HepG2 (cell line): ENCODE measurements at regions not wholly inside any gene's neighbourhood (a gene's known extent, or its start where the extent isn't known, plus 50 kb on each side); places are given as distances from the start of the nearest gene placed in this dataset.

Experiments
- ATAC-seq: fragments of 200-7000 bp; cut with Tn5 transposase; 3 replicates; pipeline ENCODE4 v1.9.1; 2020; ENCODE audit warnings: mild to moderate bottlenecking, moderate library complexity
- BruUV-seq: library from RNA; stranded (reverse); fragments of 400-500 nt; replicated peaks from 2 replicates; lab custom pipeline; 2021; lab: Mats Ljungman, UMichigan
- CTCF ChIA-PET: fragments of 300-600 bp; formaldehyde crosslinking; extraction: SDS; loops from one replicate; lab custom pipeline; 2021; ENCODE audit warnings: low total read pairs, inconsistent platforms, low intra/inter-chr PET ratio; lab: Yijun Ruan, JAX
- POLR2A ChIA-PET: fragments of 350-600 bp; sonication (Branson Sonifier 250); formaldehyde crosslinking; loops from one replicate; lab custom pipeline; 2020; ENCODE audit warnings: antibody characterized with exemption, inconsistent platforms; lab: Yijun Ruan, JAX
- DNase-seq: peaks from one replicate; pipeline ENCODE4 v3.0.0-alpha.2; 2015; ENCODE audit warnings: low spot score
- FAIRE-seq: peaks from 3 replicates; lab custom pipeline; 2011; peaks lifted over from hg19 to GRCh38; lab: Jason Lieb, UNC
- H2AFZ ChIP-seq: one replicate; pipeline ENCODE4 v1.6.1; 2011; ENCODE audit warnings: low read length, inconsistent platforms
- H3K27ac ChIP-seq: fragments of 300-600 bp; 3 replicates; pipeline ENCODE4 v1.8.0; 2011; ENCODE audit warnings: mixed run types, mild to moderate bottlenecking, mixed read lengths, low read length, inconsistent platforms; ENCODE audit not compliant: insufficient read depth; ENCODE audit errors: extremely low read length
- H3K27me3 ChIP-seq, 2 experiments: fragments of 200-600 bp in 1 of 2; 2 replicates in 1 of 2; 3 replicates in 1 of 2; pipeline versions ENCODE4 v1.6.0 to v1.8.0; 2011; ENCODE audit warnings: low read length in 2 of 2, mild to moderate bottlenecking in 2 of 2, moderate library complexity in 2 of 2, inconsistent platforms in 1 of 2; ENCODE audit not compliant: insufficient read depth in 2 of 2, control insufficient read depth in 1 of 2
- H3K36me3 ChIP-seq, 2 experiments: fragments of 200-600 bp in 1 of 2; replicated peaks in 1 of 2; 2 replicates in 1 of 2; 3 replicates in 1 of 2; pipeline versions ENCODE4 v1.5.1 to v1.8.0; 2011; ENCODE audit warnings: low read length in 2 of 2, inconsistent platforms in 1 of 2; ENCODE audit not compliant: insufficient read depth in 2 of 2, control insufficient read depth in 1 of 2
- H3K4me1 ChIP-seq: 2 replicates; pipeline ENCODE4 v1.5.1; 2012; ENCODE audit warnings: low read length, inconsistent platforms; ENCODE audit not compliant: insufficient read depth
- H3K4me2 ChIP-seq: 2 replicates; pipeline ENCODE4 v1.6.0; 2011; ENCODE audit warnings: low read depth, low read length, inconsistent platforms
- H3K4me3 ChIP-seq, 3 experiments: fragments of 200-600 bp in 1 of 3; sonication (generic), shearing (Covaris generic) in 1 of 3; replicated peaks in 1 of 3; 2 replicates each; pipeline ENCODE4 v1.5.1; 2011 to 2016; ENCODE audit warnings: low read length in 3 of 3, inconsistent platforms in 2 of 3, low read depth in 2 of 3, mild to moderate bottlenecking in 2 of 3, control low read depth in 1 of 3, mixed read lengths in 1 of 3; ENCODE audit not compliant: insufficient read depth in 1 of 3
- H3K79me2 ChIP-seq: one replicate; pipeline ENCODE4 v1.6.1; 2011; ENCODE audit warnings: low read length, inconsistent platforms; ENCODE audit not compliant: insufficient read depth
- H3K9ac ChIP-seq: 2 replicates; pipeline ENCODE4 v1.6.0; 2011; ENCODE audit warnings: mild to moderate bottlenecking, low read depth, low read length, inconsistent platforms; ENCODE audit not compliant: insufficient read depth
- H3K9me3 ChIP-seq: 2 replicates; pipeline ENCODE4 v1.5.1; 2012; ENCODE audit warnings: mild to moderate bottlenecking, low read length
- H4K20me1 ChIP-seq: 2 replicates; pipeline ENCODE4 v1.6.0; 2011; ENCODE audit warnings: inconsistent platforms, mild to moderate bottlenecking, low read length, moderate library complexity; ENCODE audit not compliant: insufficient read depth
- AGO1 ChIP-seq: fragments of 200-400 bp; formaldehyde crosslinking; IDR thresholded peaks from 2 replicates; pipeline ENCODE4 v1.6.1; 2017; ENCODE audit warnings: mild to moderate bottlenecking, low read depth, low read length, moderate library complexity; ENCODE audit not compliant: poor library complexity, severe bottlenecking
- KAT8 ChIP-seq: IDR thresholded peaks from 2 replicates; pipeline ENCODE4 v1.6.1; 2016; ENCODE audit warnings: missing genetic modification reagents, missing compliant biosample characterization
- MAF1 ChIP-seq: sonication (generic); formaldehyde crosslinking; IDR thresholded peaks from 2 replicates; pipeline ENCODE4 v1.5.0; 2020; ENCODE audit warnings: missing genetic modification reagents, borderline replicate concordance
- MED1 ChIP-seq: sonication (generic); formaldehyde crosslinking; IDR thresholded peaks from 2 replicates; pipeline ENCODE4 v1.4.0; 2020; ENCODE audit warnings: missing genetic modification reagents
- NR2F2 ChIP-seq: IDR thresholded peaks from 2 replicates; pipeline ENCODE4 v1.6.1; 2012; ENCODE audit warnings: low read depth, inconsistent platforms, borderline replicate concordance
- POLR2AphosphoS2 ChIP-seq: IDR thresholded peaks from 2 replicates; pipeline ENCODE4 v1.6.1; 2011; ENCODE audit warnings: low read depth, low read length, improper control_type of control experiment
- SMARCE1 ChIP-seq: fragments of 450-650 bp; IDR thresholded peaks from 2 replicates; pipeline ENCODE4 v1.6.1; 2017; ENCODE audit warnings: borderline replicate concordance
- XBP1 ChIP-seq: sonication (generic); formaldehyde crosslinking; IDR thresholded peaks from 2 replicates; pipeline ENCODE4 v1.5.0; 2020; ENCODE audit warnings: missing genetic modification reagents
- ZFP36 ChIP-seq: fragments of 150-350 bp; IDR thresholded peaks from 2 replicates; pipeline ENCODE4 v1.6.1; 2018; ENCODE audit warnings: borderline replicate concordance, low read length, low read depth; ENCODE audit not compliant: partially characterized antibody
- ZNF235 ChIP-seq: sonication (generic); formaldehyde crosslinking; IDR thresholded peaks from 2 replicates; pipeline ENCODE4 v1.8.1; 2023; ENCODE audit warnings: mild to moderate bottlenecking, missing genetic modification reagents, borderline replicate concordance
- ZNF331 ChIP-seq: sonication (generic); formaldehyde crosslinking; IDR thresholded peaks from 2 replicates; pipeline ENCODE4 v1.4.0; 2020; ENCODE audit warnings: missing genetic modification reagents
- ZNF33B ChIP-seq: sonication (generic); formaldehyde crosslinking; IDR thresholded peaks from 2 replicates; pipeline ENCODE4 v1.5.1; 2020; ENCODE audit warnings: mild to moderate bottlenecking, missing genetic modification reagents
- ZNF570 ChIP-seq: sonication (generic); formaldehyde crosslinking; IDR thresholded peaks from 2 replicates; pipeline ENCODE4 v1.4.0; 2020; ENCODE audit warnings: mild to moderate bottlenecking, missing genetic modification reagents, borderline replicate concordance
- WGBS: methylation state at CpG from one replicate; pipeline ENCODE4 v1.1.6; 2017; ENCODE audit warnings: low lambda C conversion rate; 5-methylcytosine and 5-hydroxymethylcytosine counted together
- in situ Hi-C: cut with HindIII; loops from 2 replicates; pipeline ENCODE4 v1.10.0; 2017; ENCODE audit warnings: low pct_unique_long_range_greater_than_20kb; ENCODE audit not compliant: extremely low pct_ligation_motif_present
- intact Hi-C: fragments of 100-400 bp; cut with micrococcal nuclease; formaldehyde crosslinking; loops from one replicate; pipeline ENCODE4 v1.10.0; 2022; ENCODE audit not compliant: unreplicated experiment
- TF ChIP-seq, protein P1 (sequence below): sonication (generic); formaldehyde crosslinking; IDR thresholded peaks from 2 replicates; pipeline ENCODE4 v1.5.0; 2020; ENCODE audit warnings: missing genetic modification reagents
- TF ChIP-seq, protein P2 (sequence below): IDR thresholded peaks from 2 replicates; pipeline ENCODE4 v1.6.1; 2016; ENCODE audit warnings: missing biosample characterization, missing genetic modification reagents, low read depth
- TF ChIP-seq, protein P3 (sequence below): sonication (generic); formaldehyde crosslinking; IDR thresholded peaks from 2 replicates; pipeline ENCODE4 v1.8.0; 2022; ENCODE audit warnings: mild to moderate bottlenecking, missing genetic modification reagents, borderline replicate concordance
- TF ChIP-seq, protein P4 (sequence below): sonication (generic); formaldehyde crosslinking; IDR thresholded peaks from 2 replicates; pipeline ENCODE4 v1.5.0; 2020; ENCODE audit warnings: mild to moderate bottlenecking, missing genetic modification reagents

DNA sequence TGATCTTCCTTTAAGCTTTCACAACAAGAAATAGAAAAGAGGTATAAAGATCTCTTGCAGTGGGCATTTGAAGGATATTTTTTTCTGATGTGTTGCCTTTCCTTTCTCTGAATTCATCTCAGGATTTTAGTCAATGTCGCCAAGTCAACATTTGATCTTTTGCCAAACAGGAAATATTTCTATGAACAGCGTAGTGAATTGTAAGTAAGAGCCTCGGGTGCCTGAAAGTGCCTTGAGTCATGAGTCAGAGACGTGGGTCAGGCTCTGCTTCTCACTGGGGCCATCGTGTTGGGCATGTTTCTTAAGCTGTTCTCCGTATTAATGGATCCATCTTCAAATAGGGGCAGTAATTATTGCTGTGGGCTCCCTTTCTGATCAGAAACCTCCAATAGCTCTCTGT lies 471.4 kb upstream of the AMELY start:
- no peak for ATAC-seq
- H3K4me2 ChIP-seq, result no peak overlapping the region
- 98% methylated on average over 5 of the region's 6 CpGs for WGBS
- no peak overlapping the region for H2AFZ ChIP-seq
- no peaks in the 10 kb centered on the region for H3K27me3 ChIP-seq
- no peaks in the 10 kb centered on the region for H4K20me1 ChIP-seq
- no peak for FAIRE-seq
- intact Hi-C loops (no loop called here), in situ Hi-C loops (no loop called here)
- DNase-seq, result no peak
- no peaks in the 10 kb centered on the region for H3K36me3 ChIP-seq
- no peaks in the 10 kb centered on the region for H3K9me3 ChIP-seq
- ChIA-PET POLR2A (no interaction called here), CTCF (no interaction called here)
- no peaks in the 10 kb centered on the region for H3K79me2 ChIP-seq
- H3K4me1 ChIP-seq, result no peaks in the 10 kb centered on the region
- H3K4me3 ChIP-seq, result no peak overlapping the region
- no TSS peak for BruUV-seq
- H3K27ac ChIP-seq, result no peak overlapping the region
- H3K9ac ChIP-seq, result no peak overlapping the region
- no peak for TF ChIP-seq MED1 (CRISPR knock-in tag)
- TF ChIP-seq, protein P1, sequence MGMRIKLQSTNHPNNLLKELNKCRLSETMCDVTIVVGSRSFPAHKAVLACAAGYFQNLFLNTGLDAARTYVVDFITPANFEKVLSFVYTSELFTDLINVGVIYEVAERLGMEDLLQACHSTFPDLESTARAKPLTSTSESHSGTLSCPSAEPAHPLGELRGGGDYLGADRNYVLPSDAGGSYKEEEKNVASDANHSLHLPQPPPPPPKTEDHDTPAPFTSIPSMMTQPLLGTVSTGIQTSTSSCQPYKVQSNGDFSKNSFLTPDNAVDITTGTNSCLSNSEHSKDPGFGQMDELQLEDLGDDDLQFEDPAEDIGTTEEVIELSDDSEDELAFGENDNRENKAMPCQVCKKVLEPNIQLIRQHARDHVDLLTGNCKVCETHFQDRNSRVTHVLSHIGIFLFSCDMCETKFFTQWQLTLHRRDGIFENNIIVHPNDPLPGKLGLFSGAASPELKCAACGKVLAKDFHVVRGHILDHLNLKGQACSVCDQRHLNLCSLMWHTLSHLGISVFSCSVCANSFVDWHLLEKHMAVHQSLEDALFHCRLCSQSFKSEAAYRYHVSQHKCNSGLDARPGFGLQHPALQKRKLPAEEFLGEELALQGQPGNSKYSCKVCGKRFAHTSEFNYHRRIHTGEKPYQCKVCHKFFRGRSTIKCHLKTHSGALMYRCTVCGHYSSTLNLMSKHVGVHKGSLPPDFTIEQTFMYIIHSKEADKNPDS (CRISPR knock-in tag), result no peak
- no peak for TF ChIP-seq ZNF331 (CRISPR knock-in tag)
- TF ChIP-seq NR2F2, result no peak
- TF ChIP-seq KAT8, result no peak
- TF ChIP-seq ZFP36, result no peak
- no peak for TF ChIP-seq AGO1
- TF ChIP-seq, protein P2, sequence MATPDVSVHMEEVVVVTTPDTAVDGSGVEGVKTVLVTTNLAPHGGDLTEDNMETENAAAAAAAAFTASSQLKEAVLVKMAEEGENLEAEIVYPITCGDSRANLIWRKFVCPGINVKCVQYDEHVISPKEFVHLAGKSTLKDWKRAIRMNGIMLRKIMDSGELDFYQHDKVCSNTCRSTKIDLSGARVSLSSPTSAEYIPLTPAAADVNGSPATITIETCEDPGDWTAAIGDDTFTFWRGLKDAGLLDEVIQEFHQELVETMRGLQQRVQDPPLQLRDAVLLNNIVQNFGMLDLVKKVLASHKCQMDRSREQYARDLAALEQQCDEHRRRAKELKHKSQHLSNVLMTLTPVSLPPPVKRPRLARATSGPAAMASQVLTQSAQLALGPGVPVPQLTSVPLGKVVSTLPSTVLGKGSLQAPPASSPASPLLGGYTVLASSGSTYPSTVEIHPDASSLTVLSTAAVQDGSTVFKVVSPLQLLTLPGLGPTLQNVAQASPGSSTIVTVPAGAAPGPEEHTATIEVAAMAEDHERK, result no peak
- no peak for TF ChIP-seq ZNF33B (CRISPR knock-in tag)
- TF ChIP-seq ZNF570, result no peak
- no peak for TF ChIP-seq ZNF235 (CRISPR knock-in tag)
- no peak for TF ChIP-seq MAF1 (CRISPR knock-in tag)
- no peak for TF ChIP-seq XBP1 (CRISPR knock-in tag)
- TF ChIP-seq, protein P3, sequence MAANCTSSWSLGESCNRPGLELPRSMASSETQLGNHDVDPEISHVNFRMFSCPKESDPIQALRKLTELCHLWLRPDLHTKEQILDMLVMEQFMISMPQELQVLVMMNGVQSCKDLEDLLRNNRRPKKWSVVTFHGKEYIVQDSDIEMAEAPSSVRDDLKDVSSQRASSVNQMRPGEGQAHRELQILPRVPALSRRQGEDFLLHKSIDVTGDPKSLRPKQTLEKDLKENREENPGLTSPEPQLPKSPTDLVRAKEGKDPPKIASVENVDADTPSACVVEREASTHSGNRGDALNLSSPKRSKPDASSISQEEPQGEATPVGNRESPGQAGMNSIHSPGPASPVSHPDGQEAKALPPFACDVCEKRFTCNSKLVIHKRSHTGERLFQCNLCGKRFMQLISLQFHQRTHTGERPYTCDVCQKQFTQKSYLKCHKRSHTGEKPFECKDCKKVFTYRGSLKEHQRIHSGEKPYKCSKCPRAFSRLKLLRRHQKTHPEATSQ (CRISPR knock-in tag), result no peak
- no peak for TF ChIP-seq SMARCE1
- no peak for TF ChIP-seq POLR2AphosphoS2
- TF ChIP-seq, protein P4, sequence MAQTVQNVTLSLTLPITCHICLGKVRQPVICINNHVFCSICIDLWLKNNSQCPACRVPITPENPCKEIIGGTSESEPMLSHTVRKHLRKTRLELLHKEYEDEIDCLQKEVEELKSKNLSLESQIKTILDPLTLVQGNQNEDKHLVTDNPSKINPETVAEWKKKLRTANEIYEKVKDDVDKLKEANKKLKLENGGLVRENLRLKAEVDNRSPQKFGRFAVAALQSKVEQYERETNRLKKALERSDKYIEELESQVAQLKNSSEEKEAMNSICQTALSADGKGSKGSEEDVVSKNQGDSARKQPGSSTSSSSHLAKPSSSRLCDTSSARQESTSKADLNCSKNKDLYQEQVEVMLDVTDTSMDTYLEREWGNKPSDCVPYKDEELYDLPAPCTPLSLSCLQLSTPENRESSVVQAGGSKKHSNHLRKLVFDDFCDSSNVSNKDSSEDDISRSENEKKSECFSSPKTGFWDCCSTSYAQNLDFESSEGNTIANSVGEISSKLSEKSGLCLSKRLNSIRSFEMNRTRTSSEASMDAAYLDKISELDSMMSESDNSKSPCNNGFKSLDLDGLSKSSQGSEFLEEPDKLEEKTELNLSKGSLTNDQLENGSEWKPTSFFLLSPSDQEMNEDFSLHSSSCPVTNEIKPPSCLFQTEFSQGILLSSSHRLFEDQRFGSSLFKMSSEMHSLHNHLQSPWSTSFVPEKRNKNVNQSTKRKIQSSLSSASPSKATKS (CRISPR knock-in tag), result no peak
